HG03469 (cell line): ENCODE measurements at regions not wholly inside any gene's neighbourhood (a gene's known extent, or its start where the extent isn't known, plus 50 kb on each side); places are given as distances from the start of the nearest gene placed in this dataset.

Source experiments
- ATAC-seq: cut with Tn5 transposase; IDR thresholded peaks from one replicate; pipeline ENCODE4 v1.9.1; 2021; ENCODE audit warnings: mild to moderate bottlenecking, moderate library complexity, moderate number of reproducible peaks; ENCODE audit not compliant: unreplicated experiment

DNA sequence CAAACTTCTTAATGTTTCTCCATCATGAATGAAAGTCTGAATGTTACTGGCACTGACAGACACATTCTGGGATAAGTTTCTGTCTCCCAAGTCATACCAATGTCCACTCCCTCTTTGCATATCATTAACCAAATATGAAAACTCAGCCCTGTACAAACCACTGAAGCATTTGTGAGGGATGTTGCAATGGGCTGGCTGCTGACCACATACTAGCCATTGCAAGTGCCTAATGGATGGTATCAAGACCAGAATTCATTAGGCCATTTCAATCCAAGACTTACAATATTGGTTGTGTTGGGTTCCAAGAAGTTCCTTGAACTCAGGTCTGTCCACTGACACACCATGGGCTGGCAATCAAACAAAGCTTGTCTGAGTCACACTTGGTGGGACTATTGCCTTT, 73.8 kb downstream of the CBLN2 start:
- ATAC-seq = no peak

DNA sequence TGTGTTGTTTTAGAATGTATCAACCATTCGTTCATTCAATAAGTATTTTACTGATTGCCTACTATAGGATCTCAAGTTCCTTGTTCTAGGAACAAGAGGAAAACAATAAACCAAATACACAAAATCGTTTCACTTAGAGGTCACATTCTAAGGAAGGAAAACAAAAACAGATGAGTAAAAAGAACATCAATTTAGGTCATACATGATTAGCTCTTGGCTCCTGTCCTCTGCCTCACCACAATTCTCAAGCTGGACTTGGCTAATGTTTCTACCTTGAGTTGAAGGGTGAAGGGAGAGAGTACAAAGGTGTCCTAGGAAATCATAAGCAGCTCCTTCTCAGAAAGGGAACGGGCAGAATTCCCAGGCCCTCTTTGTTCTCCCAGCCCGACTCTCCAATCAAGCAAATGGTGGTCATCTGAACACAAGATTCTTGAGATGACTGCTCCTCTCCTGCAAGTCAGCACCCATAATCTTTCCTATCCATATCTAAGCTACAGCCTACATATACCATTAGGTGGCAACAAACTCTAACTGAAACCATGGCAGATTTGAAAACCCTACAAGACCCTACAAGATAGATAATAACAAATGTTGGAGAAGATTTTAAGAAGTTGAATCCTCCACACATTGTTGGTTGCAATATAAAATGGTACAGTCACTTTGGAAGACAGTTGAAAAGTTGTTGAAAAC, 76.0 kb downstream of the CBLN2 start:
- no peak for ATAC-seq

DNA sequence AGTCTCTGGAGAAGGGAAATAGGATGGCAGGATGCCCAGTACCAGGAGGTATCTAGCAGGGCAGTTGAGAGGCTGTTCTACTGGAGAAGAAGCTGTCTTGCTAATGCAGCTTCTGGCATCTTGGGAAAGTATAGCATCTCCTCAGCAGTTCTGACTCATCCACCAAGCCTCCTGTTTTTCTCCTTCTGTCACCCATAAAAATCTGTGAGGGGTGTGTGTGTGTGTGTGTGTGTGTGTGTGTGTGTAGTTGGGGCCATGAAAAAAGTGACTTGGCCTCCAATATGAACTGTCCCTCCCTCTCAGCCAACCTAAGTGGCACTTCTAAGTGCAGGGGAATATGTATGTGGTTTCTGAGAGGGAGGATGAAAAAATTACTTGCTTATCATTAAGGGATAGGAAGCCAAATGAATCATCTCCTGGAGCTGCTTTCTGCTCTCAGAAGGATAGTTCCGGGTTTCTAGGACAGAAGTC, 83.9 kb downstream of the CBLN2 start:
- ATAC-seq = no peak

DNA sequence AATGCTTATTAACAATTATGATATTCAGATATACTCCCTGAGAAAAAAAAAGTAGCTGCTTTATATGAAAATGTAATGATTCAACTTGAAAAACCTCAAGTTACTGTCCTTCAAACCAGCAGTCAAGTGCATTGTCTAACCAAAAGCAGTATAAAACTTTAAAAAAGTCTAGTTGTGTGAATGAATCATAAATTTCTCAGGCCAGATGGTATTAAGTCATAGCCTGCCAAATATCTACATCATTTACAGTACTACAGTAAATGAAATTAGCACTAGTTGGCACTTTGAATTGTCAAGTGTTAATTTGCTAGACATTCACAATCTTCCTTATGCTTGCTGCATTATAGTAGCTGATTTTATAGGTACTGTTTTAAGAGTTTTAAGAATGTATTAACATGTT, 85.9 kb downstream of the CBLN2 start:
- no peak for ATAC-seq

DNA sequence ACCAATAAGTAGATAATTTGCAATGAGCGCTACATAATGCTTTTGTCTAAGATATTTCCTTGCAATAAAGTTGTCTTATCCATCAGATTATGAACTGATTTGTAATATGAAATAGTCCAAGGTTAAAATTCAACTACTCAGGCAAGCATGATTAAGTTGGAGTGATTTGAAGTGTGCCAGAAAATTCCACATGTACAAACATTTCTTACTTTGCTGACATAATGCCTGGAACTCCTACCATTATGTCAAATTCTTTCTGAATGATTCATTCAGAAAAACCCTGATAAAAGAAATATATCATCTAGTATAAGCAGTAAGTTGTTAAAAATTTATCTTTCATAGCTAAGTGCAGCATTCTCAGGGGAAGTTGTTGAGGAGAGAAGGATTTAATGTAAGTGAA, 87.3 kb downstream of the CBLN2 start:
- ATAC-seq = no peak

DNA sequence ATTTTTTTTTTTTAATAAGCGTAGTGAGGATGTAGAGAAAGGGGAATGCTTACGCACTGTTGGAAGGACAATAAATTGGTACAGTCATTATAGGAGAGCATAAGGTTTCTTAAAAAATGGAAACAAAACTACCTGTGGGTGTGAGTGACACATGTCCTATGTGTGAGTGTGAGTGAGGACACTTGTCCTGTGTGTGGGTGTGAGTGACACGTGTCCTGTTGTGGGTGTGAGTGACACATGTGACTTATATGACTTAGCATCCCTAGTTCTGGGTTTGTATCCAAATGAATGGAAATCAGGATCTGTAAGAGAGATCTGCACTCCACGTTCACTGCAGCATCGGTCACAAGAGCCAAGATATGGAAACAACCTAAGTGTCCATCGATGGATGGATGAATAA, 91.8 kb downstream of the CBLN2 start:
- ATAC-seq = no peak

DNA sequence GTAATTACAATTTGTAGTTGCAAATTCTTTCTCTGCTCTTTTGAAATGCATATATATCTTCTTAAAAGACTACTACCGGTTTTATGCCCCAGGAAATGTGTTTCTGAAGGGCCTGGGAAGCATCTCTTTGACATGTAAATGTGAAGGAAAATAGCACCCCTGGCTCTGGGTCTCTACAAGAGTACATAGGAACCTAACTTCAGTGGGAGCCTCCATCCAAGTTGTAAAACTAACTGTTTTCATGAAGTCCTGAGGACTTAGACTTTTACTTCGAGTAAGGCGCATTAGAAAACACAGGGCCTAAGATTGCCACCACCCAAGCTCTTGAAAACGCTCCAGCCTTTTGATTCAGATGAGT, 99.4 kb downstream of the CBLN2 start:
- no peak for ATAC-seq

DNA sequence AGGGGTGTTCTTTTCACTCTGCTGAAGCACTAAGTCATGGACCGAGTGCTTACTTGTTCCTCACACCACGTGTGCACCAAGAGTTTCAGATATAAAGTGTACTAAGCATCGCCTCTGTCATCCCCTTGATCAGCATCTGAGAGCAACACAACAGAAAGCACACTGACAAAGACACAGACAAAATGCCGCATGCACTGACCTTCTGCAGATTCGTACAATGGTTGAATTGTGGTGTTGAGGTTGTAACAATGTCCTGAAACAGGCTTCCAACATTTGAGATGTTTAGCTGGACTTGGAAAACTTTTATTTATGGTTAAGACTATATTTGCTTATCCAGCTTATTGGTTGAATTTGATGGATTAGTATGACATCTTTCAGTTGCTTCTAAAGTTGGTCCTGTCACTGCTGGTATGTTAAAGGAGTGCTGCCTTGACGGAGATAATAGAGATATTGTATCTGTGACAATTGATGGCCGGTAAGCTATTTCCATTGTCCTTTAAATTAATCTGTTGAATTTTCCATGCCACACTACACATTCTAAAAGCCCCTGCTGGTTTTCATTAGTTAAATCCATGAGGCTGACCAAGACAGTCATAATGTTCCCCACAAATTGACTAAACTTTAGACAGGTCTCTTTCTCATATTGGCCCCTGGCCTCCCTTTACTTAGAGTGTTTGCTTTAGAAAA, 99.9 kb downstream of the CBLN2 start:
- ATAC-seq = no peak

DNA sequence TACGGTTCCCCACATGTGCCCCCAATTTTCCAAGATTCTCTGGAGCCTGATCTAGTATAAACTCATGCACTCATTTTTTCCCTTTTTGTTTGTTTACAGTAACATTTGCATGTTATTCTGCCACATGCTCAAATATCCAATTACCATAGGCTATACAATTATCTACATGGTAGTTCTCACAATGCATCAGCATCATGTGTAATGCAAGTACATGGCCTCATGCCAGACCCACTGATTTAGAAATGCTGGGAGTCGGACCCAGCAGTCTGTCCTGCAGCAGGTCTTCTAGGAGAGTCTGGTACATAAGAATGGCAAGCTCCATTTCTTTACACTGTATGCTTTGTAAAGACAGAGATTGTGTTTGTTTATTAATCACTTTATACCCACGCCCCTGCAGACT, 107.7 kb downstream of the CBLN2 start:
- ATAC-seq = no peak

DNA sequence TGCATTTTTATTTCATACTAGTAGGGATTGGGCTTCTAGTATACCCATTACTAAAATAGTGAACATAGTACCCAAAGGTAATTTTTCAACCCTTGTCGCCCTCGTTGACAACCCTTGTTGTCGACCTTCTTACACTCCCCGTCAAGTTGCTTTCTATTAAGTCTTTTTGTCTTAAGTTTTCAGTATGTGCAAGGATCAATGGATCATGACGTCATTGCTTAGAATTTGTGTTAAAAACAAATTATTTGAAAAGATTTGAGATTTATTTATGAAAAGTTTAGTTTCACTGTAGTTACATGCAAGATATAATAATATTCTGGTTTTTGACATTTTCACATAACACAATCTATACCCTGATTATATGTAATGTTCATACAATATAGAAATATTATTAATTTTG, 110.4 kb downstream of the CBLN2 start:
- no peak for ATAC-seq

DNA sequence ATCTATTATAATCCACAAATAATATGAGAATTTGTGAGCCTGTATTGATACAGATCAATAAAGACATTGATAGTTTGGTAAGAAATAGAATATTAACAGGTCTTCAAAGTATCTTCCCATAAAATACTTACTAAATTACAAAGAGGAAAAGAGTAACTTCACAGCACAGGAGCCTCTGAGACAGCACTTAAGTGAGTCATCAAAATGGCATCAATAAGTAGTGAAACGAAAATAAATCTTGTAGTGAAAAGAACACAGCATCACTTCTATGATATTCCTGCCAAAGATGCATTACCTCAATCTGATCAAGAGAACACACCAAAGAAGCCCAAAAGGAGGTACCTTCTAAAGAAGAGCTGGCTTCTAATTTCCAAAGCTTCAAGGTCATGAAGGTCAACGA, 116.4 kb downstream of the CBLN2 start:
- ATAC-seq = no peak

DNA sequence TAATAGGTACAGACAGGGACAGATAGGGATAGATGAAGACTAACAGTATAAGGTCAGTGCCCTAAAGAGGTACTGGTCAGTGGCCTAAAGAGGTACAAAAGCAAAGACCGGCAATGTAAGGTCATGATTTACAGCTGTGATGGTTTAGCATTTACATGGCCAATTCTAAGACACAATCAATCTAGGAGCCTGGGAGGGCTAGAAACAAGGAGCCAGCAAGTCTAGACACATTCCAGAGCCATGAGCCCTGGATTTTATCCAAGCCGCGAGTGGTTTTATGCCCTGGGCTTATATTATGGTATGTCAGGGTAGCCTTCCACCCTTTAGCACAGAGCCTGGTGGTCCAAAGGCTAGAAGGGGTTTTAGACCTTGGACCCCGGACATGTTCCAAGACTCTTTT, 124.2 kb downstream of the CBLN2 start:
- no peak for ATAC-seq

DNA sequence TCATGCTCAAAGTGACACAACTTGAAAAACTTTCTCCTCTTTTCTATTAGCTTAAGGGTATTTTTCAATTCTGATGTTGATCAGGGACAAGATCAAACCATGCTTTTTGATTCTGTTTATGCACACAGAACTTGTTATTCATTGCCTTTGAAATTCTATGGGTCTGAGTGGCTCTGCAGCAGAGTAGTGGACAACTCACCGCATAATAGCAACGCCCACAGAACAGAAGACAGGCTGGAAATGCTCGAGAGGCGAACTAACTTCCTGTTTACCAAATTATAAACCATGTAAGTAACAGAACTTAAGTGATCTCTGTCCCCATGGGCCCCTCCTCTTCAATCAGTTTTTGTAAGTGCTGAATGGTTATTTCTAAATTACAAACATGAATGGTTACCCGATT, 131.2 kb downstream of the CBLN2 start:
- ATAC-seq = no peak

DNA sequence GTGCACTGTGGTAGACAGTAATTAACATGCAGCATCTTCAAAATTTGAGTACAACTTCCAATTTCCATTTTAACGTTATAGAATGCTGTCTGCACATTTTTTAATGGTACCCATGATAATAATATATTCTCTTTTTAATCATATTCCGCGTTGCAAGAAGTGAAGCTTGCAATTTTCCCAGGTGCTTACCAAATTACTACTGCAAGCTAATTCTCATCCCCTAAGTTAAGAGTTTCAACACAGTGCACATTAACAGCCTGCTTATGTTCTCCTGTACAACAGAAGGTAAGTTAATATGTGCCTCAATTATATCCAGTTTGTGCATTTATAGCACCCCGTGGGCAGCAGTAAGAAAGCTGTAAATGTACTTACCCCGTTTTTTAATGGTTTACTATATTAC, 132.9 kb downstream of the CBLN2 start:
- no peak for ATAC-seq

DNA sequence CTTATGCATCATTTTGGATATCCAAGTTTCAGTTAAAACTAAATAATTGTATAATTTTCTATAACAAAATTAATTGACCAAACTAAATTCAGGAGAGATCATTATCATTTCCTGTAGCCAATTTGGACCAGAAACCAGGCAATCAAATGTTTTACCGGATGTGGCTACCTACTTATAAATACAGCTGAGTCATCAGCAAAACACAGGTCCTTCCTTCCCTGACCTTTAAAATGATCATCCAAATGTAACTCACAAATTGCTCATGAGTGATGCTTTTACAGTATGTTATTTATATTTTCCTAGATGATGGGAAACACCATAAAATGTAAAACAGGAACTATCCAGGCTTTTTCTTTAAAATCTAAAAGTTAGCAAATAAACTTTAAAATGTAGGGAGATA, 133.7 kb downstream of the CBLN2 start:
- no peak for ATAC-seq

DNA sequence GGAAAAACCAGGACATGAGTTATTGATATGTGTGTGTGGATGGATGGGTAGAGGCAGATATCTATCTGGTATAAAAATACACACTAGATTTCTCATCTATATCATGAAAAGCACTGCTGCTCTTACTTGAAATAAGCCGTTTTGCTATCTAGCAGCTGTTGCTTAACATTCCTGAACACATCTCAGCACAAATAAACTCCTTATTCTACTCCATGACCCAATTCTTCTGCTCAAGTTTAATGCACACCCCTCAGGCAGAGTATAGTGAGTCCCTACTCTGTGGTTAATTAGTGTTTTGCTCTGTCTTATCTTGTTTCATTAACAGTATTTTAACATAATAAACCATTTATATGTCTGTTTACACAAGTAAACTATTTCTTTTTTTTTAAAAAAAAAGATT, 134.2 kb downstream of the CBLN2 start:
- no peak for ATAC-seq

DNA sequence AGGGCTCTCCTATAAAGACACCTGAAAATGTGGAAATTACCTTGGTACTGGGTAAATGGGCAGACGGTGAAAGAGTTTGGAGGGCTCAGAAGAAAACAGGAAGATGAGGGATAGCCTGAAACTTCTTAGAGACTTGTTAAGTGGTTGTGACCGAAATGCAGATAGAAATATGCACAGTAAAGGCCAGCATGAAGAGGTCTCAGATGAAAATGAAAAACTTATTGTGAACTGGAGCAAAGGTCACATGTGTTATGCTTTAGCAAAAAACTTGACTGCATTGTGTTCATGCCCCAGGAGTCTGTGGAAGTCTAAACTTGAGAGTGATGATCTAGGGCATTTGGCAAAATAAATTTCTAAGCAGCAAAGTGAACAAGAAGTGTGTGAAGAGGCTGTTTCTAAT, 137.1 kb downstream of the CBLN2 start:
- ATAC-seq = no peak

DNA sequence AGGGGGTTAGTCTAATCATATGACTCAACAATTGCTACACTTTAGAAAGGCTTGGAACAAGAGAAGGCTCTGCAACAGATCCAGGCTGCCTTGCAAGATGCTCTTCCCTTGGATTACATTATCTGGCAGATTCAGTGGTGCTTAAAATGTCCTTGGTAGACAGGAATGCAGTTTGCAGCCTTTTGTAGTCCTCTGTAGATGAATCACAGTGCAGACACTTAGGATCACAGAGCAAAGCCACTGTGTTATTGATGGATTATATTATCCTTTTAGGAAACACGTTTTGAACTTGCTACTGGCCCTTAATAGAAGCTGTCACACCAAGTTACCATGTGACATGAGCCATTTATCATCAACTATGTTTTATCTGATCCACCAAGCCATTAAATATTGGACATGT, 152.2 kb downstream of the CBLN2 start:
- no peak for ATAC-seq

DNA sequence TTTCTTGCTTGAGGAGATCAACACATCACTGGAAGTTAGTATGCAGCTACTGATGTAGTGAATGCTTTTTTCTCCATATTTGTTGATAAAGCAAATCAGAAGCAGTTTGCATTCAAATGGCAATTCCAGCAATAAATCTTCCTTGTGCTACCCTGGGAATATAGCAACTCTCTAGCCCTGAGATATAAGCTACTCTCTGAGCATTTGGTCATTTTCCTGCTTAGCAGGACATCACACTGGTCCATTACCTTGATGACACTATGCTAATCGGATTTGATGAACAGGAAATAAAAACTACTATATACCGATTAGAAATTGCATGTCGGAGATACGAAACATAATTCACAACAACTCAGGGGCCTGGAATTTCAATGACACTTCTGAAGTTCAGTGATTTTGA, 152.7 kb downstream of the CBLN2 start:
- ATAC-seq = no peak

DNA sequence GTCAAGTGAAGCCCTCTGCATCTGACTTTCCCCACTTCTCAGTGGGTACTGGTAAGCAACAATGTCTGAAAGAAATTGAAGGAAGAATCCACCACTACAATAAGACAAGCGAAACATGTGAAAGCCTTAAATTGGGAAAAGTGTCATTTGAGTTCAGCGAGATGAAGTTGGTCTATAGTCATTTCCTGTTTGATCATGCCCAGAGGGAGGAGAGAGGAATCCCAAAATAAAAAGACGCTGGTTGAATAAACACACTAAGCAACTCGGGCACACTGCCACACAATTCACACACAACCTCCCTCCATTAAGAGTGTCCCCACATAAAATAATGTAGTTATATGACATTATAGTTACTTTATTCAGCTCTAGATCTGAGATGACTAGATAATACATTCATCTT, 166.1 kb downstream of the CBLN2 start:
- ATAC-seq = no peak

DNA sequence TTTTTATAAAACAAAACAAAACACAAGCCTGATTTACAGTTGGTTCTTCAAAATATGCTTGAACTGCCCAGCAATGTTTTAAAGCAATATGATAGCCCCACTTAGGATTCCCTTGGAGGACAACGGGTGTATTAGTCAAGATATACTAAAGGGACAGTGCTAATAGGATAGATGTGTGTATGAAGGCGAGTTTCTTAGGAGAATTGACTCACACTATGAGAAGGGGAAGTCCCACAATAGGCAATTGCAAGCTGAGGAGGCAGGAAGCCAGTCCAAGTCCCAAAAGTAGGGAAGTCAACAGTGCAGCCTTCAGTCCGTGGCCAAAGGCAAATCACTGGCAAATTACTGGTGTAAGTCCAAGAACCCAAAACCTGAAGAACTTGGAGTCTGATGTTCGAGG, 167.9 kb downstream of the CBLN2 start:
- ATAC-seq = no peak

DNA sequence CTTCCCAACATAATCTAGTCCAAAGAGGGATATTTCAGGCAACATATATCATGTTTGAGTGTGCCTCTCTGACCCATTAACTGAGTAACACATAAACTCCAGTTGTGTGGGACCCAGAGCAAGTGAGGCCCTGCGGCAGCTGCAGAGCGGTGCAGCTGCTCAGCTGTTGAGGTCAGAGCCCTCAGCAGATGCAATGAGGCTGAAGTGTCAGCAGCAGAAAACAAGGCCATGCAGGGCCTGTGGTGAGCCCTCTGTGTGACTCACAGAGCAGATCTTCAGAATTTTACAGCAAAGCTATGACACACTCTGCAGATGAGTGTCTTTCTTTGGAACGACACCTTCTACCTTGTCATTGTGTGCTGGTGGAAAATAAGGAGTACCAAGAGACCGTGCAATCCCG, 168.5 kb downstream of the CBLN2 start:
- ATAC-seq = no peak

DNA sequence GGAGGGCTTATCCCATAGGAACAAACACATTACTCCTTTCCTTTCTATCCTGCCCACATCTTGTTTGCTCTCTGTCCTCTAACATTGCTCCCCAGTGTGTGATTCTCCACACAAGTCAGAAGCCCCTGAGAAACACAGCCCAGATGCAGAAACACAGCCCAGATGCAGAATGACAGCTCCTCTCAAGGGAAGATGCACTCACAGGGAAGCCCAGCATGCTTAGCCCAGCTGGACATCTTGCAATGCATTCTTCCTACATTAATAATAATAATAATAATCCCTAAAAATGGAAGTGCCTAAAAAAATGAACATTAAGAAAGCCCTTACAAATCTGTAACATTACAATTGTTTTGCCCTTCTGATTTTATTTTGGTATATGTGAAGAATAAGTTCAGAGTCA, 172.1 kb downstream of the CBLN2 start:
- ATAC-seq = no peak
